SJSA1 (cell line): ENCODE measurements at regions not wholly inside any gene's neighbourhood (a gene's known extent, or its start where the extent isn't known, plus 50 kb on each side); places are given as distances from the start of the nearest gene placed in this dataset.
"Not testable (repeated sequence)": the region's sequence is repeated elsewhere in the genome, so short reads cannot be mapped to it uniquely, and the experiment has no call there.

Experiments
- DNase-seq, 2 experiments: peaks; one replicate each; pipeline ENCODE4 v3.0.0-alpha.2; 2015 to 2020; ENCODE audit warnings: low spot score in 2 of 2, low read depth in 1 of 2
- H3K27ac ChIP-seq: fragments of 250-450 bp; sonication (Bioruptor Pico); 2 replicates; pipeline ENCODE4 v1.5.1; 2020; ENCODE audit warnings: mild to moderate bottlenecking, moderate library complexity
- H3K27me3 ChIP-seq: fragments of 250-450 bp; sonication (Bioruptor Pico); replicated peaks from 2 replicates; pipeline ENCODE4 v1.5.1; 2020; ENCODE audit warnings: mild to moderate bottlenecking, moderate library complexity
- H3K36me3 ChIP-seq: fragments of 250-450 bp; sonication (Bioruptor Pico); 2 replicates; pipeline ENCODE4 v1.5.1; 2020; ENCODE audit warnings: mild to moderate bottlenecking
- H3K4me1 ChIP-seq: fragments of 250-450 bp; sonication (Bioruptor Pico); replicated peaks from 2 replicates; pipeline ENCODE4 v1.6.1; 2021; ENCODE audit warnings: mild to moderate bottlenecking
- H3K4me3 ChIP-seq: fragments of 250-450 bp; sonication (Bioruptor Pico); 2 replicates; pipeline ENCODE4 v1.5.1; 2020; ENCODE audit warnings: mild to moderate bottlenecking
- H3K9me3 ChIP-seq: fragments of 250-450 bp; sonication (Bioruptor Pico); replicated peaks from 2 replicates; pipeline ENCODE4 v1.5.1; 2020; ENCODE audit warnings: mild to moderate bottlenecking

GRCh38 chr4:131408102-131408501 lies 1741.0 kb upstream of the PCDH10 start:
- no peaks in the 10 kb centered on the region for H3K27me3 ChIP-seq
- H3K4me1 ChIP-seq: no peaks in the 10 kb centered on the region
- H3K36me3 ChIP-seq: no peaks in the 10 kb centered on the region
- no peak overlapping the region for H3K27ac ChIP-seq
- H3K9me3 ChIP-seq: 0 out of 2 replicates have a peak, but pooled peaks cover 8% of the 10 kb centered on the region
- no peak for DNase-seq
- no peak overlapping the region for H3K4me3 ChIP-seq

GRCh38 chr4:131411393-131411792 lies 1737.7 kb upstream of the PCDH10 start:
- no peak for DNase-seq
- Histone ChIP-seq H3K27ac (no peak overlapping the region), H3K4me1 (no peaks in the 10 kb centered on the region), H3K9me3 (0 out of 2 replicates have a peak, but pooled peaks cover 2% of the 10 kb centered on the region), H3K4me3 (no peak overlapping the region), H3K36me3 (no peaks in the 10 kb centered on the region), H3K27me3 (no peaks in the 10 kb centered on the region)

- no peaks in the 10 kb centered on the region for H3K4me1 ChIP-seq
- no peak overlapping the region for H3K4me3 ChIP-seq
- no peaks in the 10 kb centered on the region for H3K27me3 ChIP-seq
- no peaks in the 10 kb centered on the region for H3K9me3 ChIP-seq
- DNase-seq: no peak
- no peaks in the 10 kb centered on the region for H3K36me3 ChIP-seq
- no peak overlapping the region for H3K27ac ChIP-seq
Measured at GRCh38 chr4:131419147-131419546, 1729.9 kb upstream of the PCDH10 start.

- no peaks in the 10 kb centered on the region for H3K36me3 ChIP-seq
- no peak overlapping the region for H3K27ac ChIP-seq
Measured at GRCh38 chr4:131426023-131426758, 1722.9 kb upstream of the PCDH10 start.

GRCh38 chr4:131427000-131427399 lies 1722.1 kb upstream of the PCDH10 start:
- Histone ChIP-seq H3K9me3 (no peaks in the 10 kb centered on the region), H3K36me3 (no peaks in the 10 kb centered on the region), H3K27ac (no peak overlapping the region), H3K27me3 (no peaks in the 10 kb centered on the region), H3K4me3 (no peak overlapping the region), H3K4me1 (no peaks in the 10 kb centered on the region)
- DNase-seq: no peak

More at GRCh38 chr4:131426023-131426758, 1722.9 kb upstream of the PCDH10 start:
- Histone ChIP-seq H3K27me3 (no peaks in the 10 kb centered on the region), H3K4me1 (no peaks in the 10 kb centered on the region), H3K9me3 (no peaks in the 10 kb centered on the region), H3K4me3 (no peak overlapping the region)
- no peak for DNase-seq

- H3K4me3 ChIP-seq: no peak overlapping the region
- H3K27me3 ChIP-seq: no peaks in the 10 kb centered on the region
- no peaks in the 10 kb centered on the region for H3K9me3 ChIP-seq
- H3K36me3 ChIP-seq: no peaks in the 10 kb centered on the region
- no peaks in the 10 kb centered on the region for H3K4me1 ChIP-seq
- no peak overlapping the region for H3K27ac ChIP-seq
- DNase-seq: no peak
Measured at GRCh38 chr4:131430302-131430701, 1718.8 kb upstream of the PCDH10 start.

GRCh38 chr4:131441004-131441688 lies 1707.9 kb upstream of the PCDH10 start:
- Histone ChIP-seq H3K27ac (no peak overlapping the region), H3K9me3 (no peaks in the 10 kb centered on the region), H3K4me1 (no peaks in the 10 kb centered on the region), H3K27me3 (no peaks in the 10 kb centered on the region), H3K4me3 (no peak overlapping the region), H3K36me3 (no peaks in the 10 kb centered on the region)
- DNase-seq: no peak

GRCh38 chr4:131447883-131448282 lies 1701.2 kb upstream of the PCDH10 start:
- no peak for DNase-seq
- H3K27ac ChIP-seq: no peak overlapping the region
- no peaks in the 10 kb centered on the region for H3K4me1 ChIP-seq
- H3K27me3 ChIP-seq: no peaks in the 10 kb centered on the region
- no peak overlapping the region for H3K4me3 ChIP-seq
- H3K36me3 ChIP-seq: no peaks in the 10 kb centered on the region
- no peaks in the 10 kb centered on the region for H3K9me3 ChIP-seq

- no peak for DNase-seq
- no peaks in the 10 kb centered on the region for H3K27me3 ChIP-seq
- H3K27ac ChIP-seq: no peak overlapping the region
- H3K4me1 ChIP-seq: no peaks in the 10 kb centered on the region
- H3K4me3 ChIP-seq: no peak overlapping the region
- H3K9me3 ChIP-seq: no peaks in the 10 kb centered on the region
- no peaks in the 10 kb centered on the region for H3K36me3 ChIP-seq
Measured at GRCh38 chr4:131450572-131451209, 1698.4 kb upstream of the PCDH10 start.

GRCh38 chr4:131459430-131460101 lies 1689.5 kb upstream of the PCDH10 start:
- H3K4me1 ChIP-seq: no peaks in the 10 kb centered on the region
- H3K36me3 ChIP-seq: no peaks in the 10 kb centered on the region

GRCh38 chr4:131470360-131470759 lies 1678.7 kb upstream of the PCDH10 start:
- DNase-seq: no peak
- H3K4me3 ChIP-seq: no peak overlapping the region
- no peaks in the 10 kb centered on the region for H3K36me3 ChIP-seq
- H3K4me1 ChIP-seq: no peaks in the 10 kb centered on the region
- H3K27me3 ChIP-seq: no peaks in the 10 kb centered on the region
- H3K27ac ChIP-seq: no peak overlapping the region
- H3K9me3 ChIP-seq: no peaks in the 10 kb centered on the region

More at GRCh38 chr4:131459430-131460101, 1689.5 kb upstream of the PCDH10 start:
- no peaks in the 10 kb centered on the region for H3K27me3 ChIP-seq
- no peak for DNase-seq
- no peak overlapping the region for H3K27ac ChIP-seq
- H3K9me3 ChIP-seq: no peaks in the 10 kb centered on the region
- H3K4me3 ChIP-seq: no peak overlapping the region

GRCh38 chr4:131488772-131489171 lies 1660.3 kb upstream of the PCDH10 start:
- 0 out of 2 replicates have a peak, but pooled peaks cover 3% of the 10 kb centered on the region for H3K9me3 ChIP-seq
- no peak overlapping the region for H3K4me3 ChIP-seq
- no peak for DNase-seq
- H3K4me1 ChIP-seq: no peaks in the 10 kb centered on the region
- H3K27ac ChIP-seq: no peak overlapping the region
- H3K36me3 ChIP-seq: no peaks in the 10 kb centered on the region
- no peaks in the 10 kb centered on the region for H3K27me3 ChIP-seq

- not testable (repeated sequence) for H3K4me1 ChIP-seq, H3K27me3 ChIP-seq, H3K27ac ChIP-seq, H3K4me3 ChIP-seq, H3K9me3 ChIP-seq, H3K36me3 ChIP-seq, DNase-seq
Measured at GRCh38 chr4:131496211-131496610, 1652.9 kb upstream of the PCDH10 start.
